ENCODE measurements at regions not wholly inside any gene's neighbourhood (a gene's known extent, or its start where the extent isn't known, plus 50 kb on each side); places are given as distances from the start of the nearest gene placed in this dataset.
"Not testable (repeated sequence)": the region's sequence is repeated elsewhere in the genome, so short reads cannot be mapped to it uniquely, and the experiment has no call there.

DNA sequence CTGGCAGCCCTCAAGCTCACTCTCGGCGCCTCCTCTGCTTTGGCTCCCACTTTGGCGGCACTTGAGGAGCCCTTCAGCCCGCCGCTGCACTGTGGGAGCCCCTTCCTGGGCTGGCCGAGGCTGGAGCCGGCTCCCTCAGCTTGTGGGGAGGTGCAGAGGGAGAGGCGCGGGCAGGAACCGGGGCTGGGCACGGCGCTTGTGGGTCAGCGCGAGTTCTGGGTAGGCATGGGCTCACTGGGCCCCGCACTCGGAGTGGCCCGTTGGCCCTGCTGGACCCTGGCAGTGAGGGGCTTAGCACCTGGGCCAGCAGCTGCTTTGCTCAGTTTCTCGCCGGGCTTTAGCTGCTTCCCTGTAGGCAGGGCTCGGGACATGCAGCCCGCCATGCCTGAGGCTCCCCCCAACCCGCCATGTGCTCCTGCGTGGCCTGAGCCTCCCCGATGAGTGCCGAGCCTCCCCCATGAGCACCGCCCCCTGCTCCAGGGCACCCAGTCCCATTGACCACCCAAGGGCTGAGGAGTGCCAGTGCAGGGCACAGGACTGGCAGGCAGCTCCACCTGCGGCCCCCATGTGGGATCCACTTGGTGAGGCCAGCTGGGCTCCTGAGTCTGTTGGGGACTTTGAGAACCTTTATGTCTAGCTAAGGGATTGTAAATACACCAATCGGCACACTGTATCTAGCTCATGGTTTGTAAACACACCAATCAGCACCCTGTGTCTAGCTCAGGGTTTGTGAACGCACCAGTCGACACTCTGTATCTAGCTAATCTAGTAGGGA lies 101.5 kb upstream of the DRD5 start:
- no peaks in the 10 kb centered on the region for H3K4me1 ChIP-seq (ENCODE audit: low read length)
- H4K20me1 ChIP-seq (ENCODE audit: insufficient read depth, low read length), result no peaks in the 10 kb centered on the region
- H3K4me2 ChIP-seq (ENCODE audit: low read length), result no peak overlapping the region
- H3K27ac ChIP-seq (ENCODE audit: low read length), result no peak overlapping the region
- no peaks in the 10 kb centered on the region for H3K27me3 ChIP-seq (ENCODE audit: low read depth, low read length)
- H3K79me2 ChIP-seq (ENCODE audit: low read length), result no peaks in the 10 kb centered on the region
- no peak overlapping the region for H3K9ac ChIP-seq (ENCODE audit: low read length)
- H2AFZ ChIP-seq (ENCODE audit: low read depth, low read length), result no peak overlapping the region
- no peaks in the 10 kb centered on the region for H3K9me3 ChIP-seq (ENCODE audit: insufficient read depth, low read length)
- no peak for TF ChIP-seq EZH2phosphoT487 (IDR thresholded peaks at IDR 0.05; ENCODE audit: low read depth)
- TF ChIP-seq, protein P1, sequence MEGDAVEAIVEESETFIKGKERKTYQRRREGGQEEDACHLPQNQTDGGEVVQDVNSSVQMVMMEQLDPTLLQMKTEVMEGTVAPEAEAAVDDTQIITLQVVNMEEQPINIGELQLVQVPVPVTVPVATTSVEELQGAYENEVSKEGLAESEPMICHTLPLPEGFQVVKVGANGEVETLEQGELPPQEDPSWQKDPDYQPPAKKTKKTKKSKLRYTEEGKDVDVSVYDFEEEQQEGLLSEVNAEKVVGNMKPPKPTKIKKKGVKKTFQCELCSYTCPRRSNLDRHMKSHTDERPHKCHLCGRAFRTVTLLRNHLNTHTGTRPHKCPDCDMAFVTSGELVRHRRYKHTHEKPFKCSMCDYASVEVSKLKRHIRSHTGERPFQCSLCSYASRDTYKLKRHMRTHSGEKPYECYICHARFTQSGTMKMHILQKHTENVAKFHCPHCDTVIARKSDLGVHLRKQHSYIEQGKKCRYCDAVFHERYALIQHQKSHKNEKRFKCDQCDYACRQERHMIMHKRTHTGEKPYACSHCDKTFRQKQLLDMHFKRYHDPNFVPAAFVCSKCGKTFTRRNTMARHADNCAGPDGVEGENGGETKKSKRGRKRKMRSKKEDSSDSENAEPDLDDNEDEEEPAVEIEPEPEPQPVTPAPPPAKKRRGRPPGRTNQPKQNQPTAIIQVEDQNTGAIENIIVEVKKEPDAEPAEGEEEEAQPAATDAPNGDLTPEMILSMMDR (IDR thresholded peaks at IDR 0.05; ENCODE audit: low read depth, low read length), result no peak
- H3K36me3 ChIP-seq (replicated peaks; ENCODE audit: low read depth, low read length), result no peaks in the 10 kb centered on the region
- H3K4me3 ChIP-seq (ENCODE audit: low read length), result no peak overlapping the region

DNA sequence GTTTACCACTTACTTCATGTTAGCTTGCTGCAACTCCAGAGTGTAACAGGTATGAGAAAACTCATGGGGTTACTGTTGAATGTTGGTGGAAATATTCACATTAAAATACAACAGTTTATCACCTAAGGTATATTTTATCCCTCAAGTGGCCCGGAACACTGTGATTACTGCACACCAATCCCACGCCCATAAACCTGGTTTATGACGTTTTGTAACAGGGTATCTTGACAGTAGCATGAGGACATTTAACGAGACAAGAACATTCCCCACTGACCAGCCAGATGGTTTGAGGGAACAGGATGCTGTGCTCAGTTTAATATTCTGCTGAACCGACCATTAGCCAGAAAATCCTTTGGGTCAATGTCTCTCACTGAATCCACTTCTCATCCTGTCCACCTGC lies 98.3 kb upstream of the DRD5 start:
- H3K27ac ChIP-seq (ENCODE audit: low read length); H3K27me3 ChIP-seq (ENCODE audit: low read depth, low read length); H4K20me1 ChIP-seq (ENCODE audit: insufficient read depth, low read length); H3K36me3 ChIP-seq (replicated peaks; ENCODE audit: low read depth, low read length); H3K4me3 ChIP-seq (ENCODE audit: low read length); H3K9ac ChIP-seq (ENCODE audit: low read length); H2AFZ ChIP-seq (ENCODE audit: low read depth, low read length); H3K79me2 ChIP-seq (ENCODE audit: low read length); H3K4me2 ChIP-seq (ENCODE audit: low read length); H3K9me3 ChIP-seq (ENCODE audit: insufficient read depth, low read length); H3K4me1 ChIP-seq (ENCODE audit: low read length): not testable (repeated sequence)

DNA sequence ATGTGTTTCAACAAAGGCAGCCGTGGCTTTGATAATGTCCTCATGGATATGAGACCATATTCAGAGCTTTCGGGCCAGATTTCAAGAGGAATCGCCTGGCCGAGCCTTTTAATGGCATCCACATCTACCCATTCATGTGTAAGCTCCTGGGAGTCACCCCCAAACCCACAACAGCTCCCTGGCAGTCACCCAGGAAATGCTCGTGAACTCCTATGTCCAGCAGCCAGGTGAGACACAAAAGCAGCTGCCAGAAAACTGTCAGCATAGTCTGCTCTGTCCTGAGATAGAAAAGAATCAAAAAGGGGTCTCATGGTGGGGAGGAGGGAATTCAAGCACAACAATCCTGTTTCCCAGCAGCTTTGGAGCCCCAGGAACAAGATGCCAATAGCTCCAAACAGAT lies 96.4 kb upstream of the DRD5 start:
- not testable (repeated sequence) for H3K27me3 ChIP-seq (ENCODE audit: low read depth, low read length); H3K36me3 ChIP-seq (replicated peaks; ENCODE audit: low read depth, low read length); H4K20me1 ChIP-seq (ENCODE audit: insufficient read depth, low read length); H3K9me3 ChIP-seq (ENCODE audit: insufficient read depth, low read length); H3K4me2 ChIP-seq (ENCODE audit: low read length); H3K4me1 ChIP-seq (ENCODE audit: low read length); H3K27ac ChIP-seq (ENCODE audit: low read length); H3K9ac ChIP-seq (ENCODE audit: low read length); H3K4me3 ChIP-seq (ENCODE audit: low read length); H3K79me2 ChIP-seq (ENCODE audit: low read length); H2AFZ ChIP-seq (ENCODE audit: low read depth, low read length)

DNA sequence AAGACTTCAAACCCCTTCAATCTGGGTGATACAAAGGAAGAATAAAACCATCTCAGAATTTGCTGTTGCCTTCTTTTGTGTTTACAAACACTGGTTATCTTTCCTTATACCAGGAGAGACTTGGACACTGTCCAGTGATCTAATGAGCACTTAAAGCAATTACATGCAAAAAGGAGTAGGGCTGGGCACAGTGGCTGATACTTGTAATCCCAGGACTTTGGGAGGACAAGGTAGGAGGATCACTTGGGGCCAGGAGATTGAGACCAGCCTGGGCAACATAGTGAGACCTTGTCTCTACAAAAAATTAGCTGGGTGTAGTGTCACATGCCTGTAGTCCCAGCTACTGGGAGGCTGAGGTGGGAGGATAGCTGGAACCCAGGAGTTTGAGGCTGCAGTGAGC lies 95.7 kb upstream of the DRD5 start:
- no peaks in the 10 kb centered on the region for H3K79me2 ChIP-seq (ENCODE audit: low read length)
- H3K36me3 ChIP-seq (replicated peaks; ENCODE audit: low read depth, low read length), result no peaks in the 10 kb centered on the region
- no peaks in the 10 kb centered on the region for H3K9me3 ChIP-seq (ENCODE audit: insufficient read depth, low read length)
- H3K4me1 ChIP-seq (ENCODE audit: low read length), result no peaks in the 10 kb centered on the region
- H3K4me2 ChIP-seq (ENCODE audit: low read length), result no peak overlapping the region
- TF ChIP-seq, protein P1 (IDR thresholded peaks at IDR 0.05; ENCODE audit: low read depth, low read length), result no peak
- no peak for TF ChIP-seq EZH2phosphoT487 (IDR thresholded peaks at IDR 0.05; ENCODE audit: low read depth)
- H4K20me1 ChIP-seq (ENCODE audit: insufficient read depth, low read length), result no peaks in the 10 kb centered on the region
- no peak overlapping the region for H3K9ac ChIP-seq (ENCODE audit: low read length)
- H3K27ac ChIP-seq (ENCODE audit: low read length), result no peak overlapping the region
- H3K4me3 ChIP-seq (ENCODE audit: low read length), result no peak overlapping the region
- H2AFZ ChIP-seq (ENCODE audit: low read depth, low read length), result no peak overlapping the region
- H3K27me3 ChIP-seq (ENCODE audit: low read depth, low read length), result no peaks in the 10 kb centered on the region

DNA sequence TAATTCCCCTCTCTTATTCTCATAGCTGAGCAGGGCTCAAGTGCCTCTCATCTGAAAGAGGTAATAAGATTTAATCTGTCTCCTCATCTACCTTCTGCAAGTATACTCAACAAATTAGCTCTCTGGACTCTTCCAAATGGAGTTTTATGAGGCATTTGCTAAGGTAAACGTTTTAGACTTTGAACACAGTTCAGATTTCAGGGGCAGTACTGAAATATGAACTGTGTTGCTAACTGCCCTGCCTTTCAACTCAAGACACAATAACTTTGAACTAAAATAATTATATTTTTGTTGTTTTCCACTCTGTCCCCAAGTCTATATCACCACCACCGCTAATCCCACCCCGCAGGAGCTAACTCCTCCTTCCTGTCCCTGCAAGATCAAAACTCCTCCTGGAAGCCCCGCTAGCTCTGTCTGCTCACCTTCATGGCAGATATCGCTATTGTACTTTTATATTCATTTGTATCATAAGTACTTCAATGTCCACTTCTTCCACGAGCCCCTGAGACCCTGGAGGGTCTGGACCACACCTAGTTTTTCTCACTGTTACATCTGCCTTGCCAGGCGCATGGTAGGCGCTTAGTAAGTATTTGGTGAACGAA lies 90.7 kb upstream of the DRD5 start:
- not testable (repeated sequence) for H3K4me3 ChIP-seq (ENCODE audit: low read length); H3K27ac ChIP-seq (ENCODE audit: low read length); H3K4me2 ChIP-seq (ENCODE audit: low read length); H3K27me3 ChIP-seq (ENCODE audit: low read depth, low read length); H3K4me1 ChIP-seq (ENCODE audit: low read length); H3K79me2 ChIP-seq (ENCODE audit: low read length); H2AFZ ChIP-seq (ENCODE audit: low read depth, low read length); H4K20me1 ChIP-seq (ENCODE audit: insufficient read depth, low read length); H3K36me3 ChIP-seq (replicated peaks; ENCODE audit: low read depth, low read length); H3K9me3 ChIP-seq (ENCODE audit: insufficient read depth, low read length); H3K9ac ChIP-seq (ENCODE audit: low read length)
